ENCODE measurements at regions not wholly inside any gene's neighbourhood (a gene's known extent, or its start where the extent isn't known, plus 50 kb on each side); places are given as distances from the start of the nearest gene placed in this dataset.

DNA sequence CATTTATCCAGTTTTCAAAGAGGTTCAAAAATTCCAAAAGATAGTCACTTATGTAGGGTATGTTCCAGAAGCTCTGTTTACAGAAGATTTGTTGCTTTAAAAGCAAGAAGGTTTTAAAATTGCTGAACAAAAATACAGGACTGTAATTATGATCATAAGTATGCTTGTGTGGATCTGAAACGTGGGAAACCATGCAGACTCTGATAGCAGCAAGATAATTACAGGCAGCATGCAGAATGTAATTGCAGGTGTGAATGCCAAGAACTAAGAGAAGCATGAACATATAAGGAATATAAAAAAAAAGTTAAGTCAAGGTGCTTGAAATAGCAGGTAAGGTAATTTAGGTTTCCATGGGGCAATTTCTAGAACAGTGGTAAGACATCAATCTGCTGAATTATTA is 405.7 kb downstream of the ARL4A start:
- 29% methylated on average over 1 of the region's 1 CpG for WGBS
- Histone ChIP-seq H3K36me3 (ENCODE audit: control insufficient read depth in 4 of 4, insufficient read depth in 3 of 4, low read depth in 1 of 4, low read length in 3 of 4) (no peaks in the 10 kb centered on the region), H3K9me3 (ENCODE audit: control insufficient read depth in 4 of 4, low read length in 3 of 4) (peaks cover 0 to 2% (median 0%) of the 10 kb centered on the region in 4 donors), H3K9ac (ENCODE audit: low read depth in 1 of 2, low read length in 2 of 2) (no peak overlapping the region), H3K4me1 (ENCODE audit: control insufficient read depth in 4 of 4, insufficient read depth in 4 of 4, low read length in 3 of 4) (peaks cover 0 to 25% (median 21%) of the 10 kb centered on the region in 4 donors), H3K27ac (ENCODE audit: low read depth in 1 of 2, low read length in 2 of 2) (no peak overlapping the region), H3K4me3 (ENCODE audit: low read depth in 1 of 3, low read length in 3 of 3) (no peak overlapping the region), H3K27me3 (ENCODE audit: control insufficient read depth in 4 of 4, insufficient read depth in 4 of 4, low read length in 3 of 4) (no peaks in the 10 kb centered on the region)
- TF ChIP-seq YY1 (IDR thresholded peaks at IDR 0.05) (no peak), HNF4G (IDR thresholded peaks at IDR 0.05) (no peak), JUND (IDR thresholded peaks at IDR 0.05) (no peak)
- DNase-seq (ENCODE audit: low spot score) = no peak

GRCh38 chr7:13097499-13097898 is 410.1 kb downstream of the ARL4A start:
- WGBS = 42% methylated on average over 3 of the region's 3 CpGs
- Histone ChIP-seq H3K9me3 (ENCODE audit: control insufficient read depth in 4 of 4, low read length in 3 of 4) (no peaks in the 10 kb centered on the region), H3K4me1 (ENCODE audit: control insufficient read depth in 4 of 4, insufficient read depth in 4 of 4, low read length in 3 of 4) (peaks cover 0 to 10% (median 4%) of the 10 kb centered on the region in 4 donors), H3K27me3 (ENCODE audit: control insufficient read depth in 4 of 4, insufficient read depth in 4 of 4, low read length in 3 of 4) (no peaks in the 10 kb centered on the region), H3K4me3 (ENCODE audit: low read depth in 1 of 3, low read length in 3 of 3) (no peak overlapping the region), H3K36me3 (ENCODE audit: control insufficient read depth in 4 of 4, insufficient read depth in 3 of 4, low read depth in 1 of 4, low read length in 3 of 4) (no peaks in the 10 kb centered on the region), H3K27ac (ENCODE audit: low read depth in 1 of 2, low read length in 2 of 2) (no peak overlapping the region), H3K9ac (ENCODE audit: low read depth in 1 of 2, low read length in 2 of 2) (no peak overlapping the region)
- no peak for DNase-seq (ENCODE audit: low spot score)
- no peak for TF ChIP-seq REST (IDR thresholded peaks at IDR 0.05)
- TF ChIP-seq ZBTB33 (IDR thresholded peaks at IDR 0.05) = no peak
- TF ChIP-seq FOXA2 (IDR thresholded peaks at IDR 0.05) = peak; percentile 18
- TF ChIP-seq GABPA (IDR thresholded peaks at IDR 0.05 in 1 of 2, conservative IDR thresholded peaks at IDR 0.05 in 1 of 2) = no peak
- no peak for TF ChIP-seq FOXA1 (IDR thresholded peaks at IDR 0.05)
- peak; percentile 20 to 31 for TF ChIP-seq HNF4A (conservative IDR thresholded peaks at IDR 0.05)
- peak in 1 of 2 donors; percentile 12 for TF ChIP-seq RAD21 (IDR thresholded peaks at IDR 0.05)
- no peak for TF ChIP-seq YY1 (IDR thresholded peaks at IDR 0.05)
- TF ChIP-seq RXRA (IDR thresholded peaks at IDR 0.05) = peak in 1 of 2 donors; percentile 18
- no peak for TF ChIP-seq NR2F2 (IDR thresholded peaks at IDR 0.05)
- no peak for TF ChIP-seq HNF4G (IDR thresholded peaks at IDR 0.05)

DNA sequence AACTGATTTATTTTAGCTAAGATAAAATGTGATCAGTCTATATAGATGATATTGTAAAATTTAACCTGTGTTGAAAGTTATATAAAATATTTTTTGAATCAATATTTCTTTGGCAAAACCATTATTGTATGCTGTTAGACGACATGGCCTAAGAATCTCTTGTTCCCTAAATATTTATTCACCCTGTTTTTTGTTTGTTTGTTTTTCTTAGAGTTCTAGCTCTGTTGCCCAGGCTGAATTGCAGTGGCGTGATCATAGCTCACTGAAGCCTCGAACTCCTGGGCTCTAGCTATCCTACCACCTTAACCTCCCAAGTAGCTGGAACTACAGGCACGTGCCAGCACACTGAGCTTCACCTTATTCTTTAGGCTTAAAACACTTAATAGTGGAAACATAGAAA is 410.7 kb downstream of the ARL4A start:
- no peak overlapping the region for H3K9ac ChIP-seq (ENCODE audit: low read depth in 1 of 2, low read length in 2 of 2)
- TF ChIP-seq FOXA1 (IDR thresholded peaks at IDR 0.05) = no peak
- TF ChIP-seq, protein P1, sequence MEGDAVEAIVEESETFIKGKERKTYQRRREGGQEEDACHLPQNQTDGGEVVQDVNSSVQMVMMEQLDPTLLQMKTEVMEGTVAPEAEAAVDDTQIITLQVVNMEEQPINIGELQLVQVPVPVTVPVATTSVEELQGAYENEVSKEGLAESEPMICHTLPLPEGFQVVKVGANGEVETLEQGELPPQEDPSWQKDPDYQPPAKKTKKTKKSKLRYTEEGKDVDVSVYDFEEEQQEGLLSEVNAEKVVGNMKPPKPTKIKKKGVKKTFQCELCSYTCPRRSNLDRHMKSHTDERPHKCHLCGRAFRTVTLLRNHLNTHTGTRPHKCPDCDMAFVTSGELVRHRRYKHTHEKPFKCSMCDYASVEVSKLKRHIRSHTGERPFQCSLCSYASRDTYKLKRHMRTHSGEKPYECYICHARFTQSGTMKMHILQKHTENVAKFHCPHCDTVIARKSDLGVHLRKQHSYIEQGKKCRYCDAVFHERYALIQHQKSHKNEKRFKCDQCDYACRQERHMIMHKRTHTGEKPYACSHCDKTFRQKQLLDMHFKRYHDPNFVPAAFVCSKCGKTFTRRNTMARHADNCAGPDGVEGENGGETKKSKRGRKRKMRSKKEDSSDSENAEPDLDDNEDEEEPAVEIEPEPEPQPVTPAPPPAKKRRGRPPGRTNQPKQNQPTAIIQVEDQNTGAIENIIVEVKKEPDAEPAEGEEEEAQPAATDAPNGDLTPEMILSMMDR (IDR thresholded peaks at IDR 0.05; ENCODE audit: low read depth, low read length, missing input control) = no peak
- TF ChIP-seq EGR1 (IDR thresholded peaks at IDR 0.05; ENCODE audit: low read depth in 2 of 2) = no peak
- TF ChIP-seq GABPA (IDR thresholded peaks at IDR 0.05 in 1 of 2, conservative IDR thresholded peaks at IDR 0.05 in 1 of 2) = no peak
- TF ChIP-seq HNF4A (conservative IDR thresholded peaks at IDR 0.05) = no peak
- TF ChIP-seq MAX (IDR thresholded peaks at IDR 0.05) = no peak
- no peak for TF ChIP-seq JUND (IDR thresholded peaks at IDR 0.05)
- TF ChIP-seq REST (IDR thresholded peaks at IDR 0.05) = no peak
- no peak for TF ChIP-seq RXRA (IDR thresholded peaks at IDR 0.05)
- no peaks in the 10 kb centered on the region for H3K9me3 ChIP-seq (ENCODE audit: control insufficient read depth in 4 of 4, low read length in 3 of 4)
- H3K4me1 ChIP-seq (ENCODE audit: control insufficient read depth in 4 of 4, insufficient read depth in 4 of 4, low read length in 3 of 4) = peaks cover 0 to 5% (median under 1%) of the 10 kb centered on the region in 4 donors
- DNase-seq (ENCODE audit: low spot score) = no peak
- H3K27ac ChIP-seq (ENCODE audit: low read depth in 1 of 2, low read length in 2 of 2) = no peak overlapping the region
- H3K4me3 ChIP-seq (ENCODE audit: low read depth in 1 of 3, low read length in 3 of 3) = no peak overlapping the region
- 46% methylated on average over 4 of the region's 4 CpGs for WGBS
- no peaks in the 10 kb centered on the region for H3K27me3 ChIP-seq (ENCODE audit: control insufficient read depth in 4 of 4, insufficient read depth in 4 of 4, low read length in 3 of 4)
- no peaks in the 10 kb centered on the region for H3K36me3 ChIP-seq (ENCODE audit: control insufficient read depth in 4 of 4, insufficient read depth in 3 of 4, low read depth in 1 of 4, low read length in 3 of 4)

Data from liver (tissue), 8 donors.